ENCODE measurements at regions not wholly inside any gene's neighbourhood (a gene's known extent, or its start where the extent isn't known, plus 50 kb on each side); places are given as distances from the start of the nearest gene placed in this dataset.

- no peak overlapping the region for H3K4me3 ChIP-seq (ENCODE audit: low read length)
- no peak overlapping the region for H2AFZ ChIP-seq (ENCODE audit: low read depth, low read length)
- H3K36me3 ChIP-seq (ENCODE audit: insufficient read depth, low read length): no peaks in the 10 kb centered on the region
- H3K4me1 ChIP-seq (ENCODE audit: insufficient read depth, low read length): peaks cover 6% of the 10 kb centered on the region
- H3K27me3 ChIP-seq (ENCODE audit: insufficient read depth, low read length): no peaks in the 10 kb centered on the region
- no peaks in the 10 kb centered on the region for H3K9me3 ChIP-seq (ENCODE audit: low read length)
Measured at GRCh38 chr4:181958446-181958845, 284.8 kb upstream of the TENM3 start.

DNA sequence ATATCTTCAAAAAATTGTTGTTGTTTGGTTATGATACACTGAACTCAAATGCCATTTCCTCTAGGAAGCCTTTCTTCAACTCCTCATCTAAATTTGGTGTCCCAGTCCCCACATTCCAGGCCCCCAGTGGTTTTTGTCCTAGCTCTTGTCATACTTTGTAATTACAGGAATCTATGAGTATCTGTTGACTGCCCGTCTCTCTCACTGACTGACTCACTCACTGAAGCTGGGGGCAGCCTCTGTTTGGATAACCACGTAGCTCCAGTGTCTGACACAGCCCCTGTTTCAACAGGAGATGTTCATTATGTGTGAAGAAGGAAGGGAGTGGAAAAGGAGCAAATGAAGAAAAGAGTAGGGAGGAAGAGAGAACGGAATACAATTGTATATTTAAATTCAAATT lies 284.1 kb upstream of the TENM3 start:
- Histone ChIP-seq H3K9me3 (ENCODE audit: low read length) (no peaks in the 10 kb centered on the region), H3K4me3 (ENCODE audit: low read length) (no peak overlapping the region), H3K36me3 (ENCODE audit: insufficient read depth, low read length) (no peaks in the 10 kb centered on the region), H3K27me3 (ENCODE audit: insufficient read depth, low read length) (no peaks in the 10 kb centered on the region), H3K4me1 (ENCODE audit: insufficient read depth, low read length) (peaks cover 6% of the 10 kb centered on the region), H2AFZ (ENCODE audit: low read depth, low read length) (no peak overlapping the region)

GRCh38 chr4:181960384-181960783 lies 282.8 kb upstream of the TENM3 start:
- Histone ChIP-seq H3K36me3 (ENCODE audit: insufficient read depth, low read length) (no peaks in the 10 kb centered on the region), H2AFZ (ENCODE audit: low read depth, low read length) (no peak overlapping the region), H3K4me1 (ENCODE audit: insufficient read depth, low read length) (peaks cover 6% of the 10 kb centered on the region), H3K27me3 (ENCODE audit: insufficient read depth, low read length) (no peaks in the 10 kb centered on the region), H3K9me3 (ENCODE audit: low read length) (no peaks in the 10 kb centered on the region), H3K4me3 (ENCODE audit: low read length) (no peak overlapping the region)

DNA sequence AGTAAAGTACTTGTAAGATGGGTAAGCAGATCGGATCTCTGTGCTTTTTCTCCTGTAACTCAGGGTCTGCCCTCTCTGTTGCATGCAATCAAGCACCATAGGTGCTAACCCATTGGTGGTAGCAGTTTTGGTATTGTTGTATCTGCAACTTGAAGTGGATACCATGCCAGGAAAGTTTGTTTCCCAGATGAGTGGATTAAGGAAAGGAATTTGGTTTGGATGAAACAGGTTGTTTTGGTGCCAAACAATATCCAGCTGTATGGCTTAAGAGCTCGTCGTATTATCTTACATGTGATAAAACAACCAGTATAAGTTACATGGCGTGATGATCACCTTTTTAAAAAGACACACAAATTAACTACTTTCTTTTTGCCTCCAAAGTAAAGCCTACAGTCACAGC lies 280.9 kb upstream of the TENM3 start:
- H3K36me3 ChIP-seq (ENCODE audit: insufficient read depth, low read length): no peaks in the 10 kb centered on the region
- H3K27me3 ChIP-seq (ENCODE audit: insufficient read depth, low read length): no peaks in the 10 kb centered on the region
- no peak overlapping the region for H3K4me3 ChIP-seq (ENCODE audit: low read length)
- peaks cover 6% of the 10 kb centered on the region for H3K4me1 ChIP-seq (ENCODE audit: insufficient read depth, low read length)
- no peaks in the 10 kb centered on the region for H3K9me3 ChIP-seq (ENCODE audit: low read length)
- H2AFZ ChIP-seq (ENCODE audit: low read depth, low read length): no peak overlapping the region

DNA sequence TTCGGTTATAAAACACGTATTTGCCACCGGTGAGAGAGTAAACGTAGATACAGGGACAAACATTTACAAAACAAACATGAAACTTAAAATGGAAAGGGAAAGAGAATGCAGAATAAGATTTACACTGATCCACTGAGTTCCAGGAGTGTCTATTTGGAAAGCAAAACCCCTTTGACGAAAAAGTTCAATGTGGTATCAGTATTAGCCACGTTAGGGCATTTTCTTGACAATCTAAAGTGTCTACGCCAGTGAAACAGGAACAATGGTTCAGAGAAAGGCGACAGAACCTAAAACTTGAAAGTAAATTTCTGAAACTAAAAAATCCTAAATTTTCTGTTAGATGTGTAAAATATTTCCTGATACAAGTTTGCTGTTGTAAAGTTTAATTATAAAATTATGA lies 278.5 kb upstream of the TENM3 start:
- H2AFZ ChIP-seq (ENCODE audit: low read depth, low read length): no peak overlapping the region
- H3K4me3 ChIP-seq (ENCODE audit: low read length): no peak overlapping the region
- H3K36me3 ChIP-seq (ENCODE audit: insufficient read depth, low read length): no peaks in the 10 kb centered on the region
- H3K9me3 ChIP-seq (ENCODE audit: low read length): no peaks in the 10 kb centered on the region
- H3K27me3 ChIP-seq (ENCODE audit: insufficient read depth, low read length): no peaks in the 10 kb centered on the region
- no peaks in the 10 kb centered on the region for H3K4me1 ChIP-seq (ENCODE audit: insufficient read depth, low read length)

DNA sequence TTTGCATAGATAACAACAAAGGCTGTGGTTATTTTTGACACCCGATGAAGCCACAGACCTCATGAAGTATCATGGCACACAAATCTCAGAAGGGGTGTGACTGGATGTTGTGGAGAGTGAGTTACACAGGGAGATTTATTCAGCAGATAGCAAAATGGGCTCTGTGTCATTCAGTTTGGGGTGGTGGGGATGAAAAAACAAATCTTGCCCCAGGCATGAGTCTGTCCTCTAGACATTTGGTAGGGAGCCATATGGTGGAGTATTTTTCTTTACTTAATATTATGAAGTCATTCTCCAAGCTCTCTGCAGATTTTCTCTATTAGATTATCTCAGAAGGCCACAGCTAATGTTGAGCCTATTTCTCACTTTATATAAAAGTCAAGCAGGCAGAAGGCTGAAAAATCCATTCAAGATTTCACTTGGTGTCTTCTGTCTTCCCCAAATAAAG lies 277.1 kb upstream of the TENM3 start:
- Histone ChIP-seq H2AFZ (ENCODE audit: low read depth, low read length) (no peak overlapping the region), H3K9me3 (ENCODE audit: low read length) (no peaks in the 10 kb centered on the region), H3K4me1 (ENCODE audit: insufficient read depth, low read length) (no peaks in the 10 kb centered on the region), H3K36me3 (ENCODE audit: insufficient read depth, low read length) (no peaks in the 10 kb centered on the region), H3K4me3 (ENCODE audit: low read length) (no peak overlapping the region), H3K27me3 (ENCODE audit: insufficient read depth, low read length) (no peaks in the 10 kb centered on the region)

DNA sequence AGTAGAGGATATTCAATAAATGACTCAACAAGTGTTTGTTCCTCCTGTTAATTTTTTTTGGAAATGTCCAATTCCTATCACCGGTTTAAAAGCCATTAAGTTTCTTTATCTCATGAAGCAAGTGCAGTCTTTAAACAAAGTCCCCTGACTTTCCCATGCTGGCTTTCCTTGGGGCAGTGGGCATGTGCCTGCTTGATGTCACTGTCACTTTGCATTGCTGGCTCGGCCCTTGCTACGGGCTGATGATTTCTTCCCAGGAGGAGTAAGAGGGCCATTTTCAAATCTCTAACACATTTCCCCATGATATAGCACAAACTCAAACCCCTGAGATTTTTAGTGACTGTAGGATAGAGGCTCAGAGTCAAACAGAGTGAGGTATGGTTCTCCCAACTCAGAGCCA lies 275.8 kb upstream of the TENM3 start:
- no peaks in the 10 kb centered on the region for H3K27me3 ChIP-seq (ENCODE audit: insufficient read depth, low read length)
- H3K9me3 ChIP-seq (ENCODE audit: low read length): no peaks in the 10 kb centered on the region
- no peak overlapping the region for H2AFZ ChIP-seq (ENCODE audit: low read depth, low read length)
- H3K4me1 ChIP-seq (ENCODE audit: insufficient read depth, low read length): no peaks in the 10 kb centered on the region
- H3K36me3 ChIP-seq (ENCODE audit: insufficient read depth, low read length): no peaks in the 10 kb centered on the region
- H3K4me3 ChIP-seq (ENCODE audit: low read length): no peak overlapping the region

DNA sequence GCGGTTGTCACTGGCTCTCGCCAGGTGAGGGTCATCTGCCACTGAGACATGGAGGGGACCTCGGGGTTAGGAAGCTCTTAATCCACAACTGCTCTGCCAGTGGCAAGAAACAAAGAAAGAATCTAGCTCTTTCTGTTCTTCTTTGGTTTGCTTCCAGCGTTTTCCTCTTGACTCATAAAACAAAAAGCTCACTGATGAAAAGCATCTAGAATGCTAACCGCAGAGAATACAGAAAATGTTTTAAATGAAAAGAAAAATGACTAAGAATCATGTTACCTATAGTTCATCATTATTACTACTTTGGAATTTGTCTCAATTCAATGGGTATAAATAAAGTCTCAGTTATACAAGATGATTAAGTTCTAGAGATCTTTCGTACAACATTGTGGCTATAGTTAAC lies 274.8 kb upstream of the TENM3 start:
- Histone ChIP-seq H3K4me3 (ENCODE audit: low read length) (no peak overlapping the region), H3K27me3 (ENCODE audit: insufficient read depth, low read length) (no peaks in the 10 kb centered on the region), H3K4me1 (ENCODE audit: insufficient read depth, low read length) (no peaks in the 10 kb centered on the region), H3K36me3 (ENCODE audit: insufficient read depth, low read length) (no peaks in the 10 kb centered on the region), H3K9me3 (ENCODE audit: low read length) (no peaks in the 10 kb centered on the region), H2AFZ (ENCODE audit: low read depth, low read length) (no peak overlapping the region)

GRCh38 chr4:181969151-181969550 lies 274.1 kb upstream of the TENM3 start:
- Histone ChIP-seq H3K9me3 (ENCODE audit: low read length) (no peaks in the 10 kb centered on the region), H3K4me3 (ENCODE audit: low read length) (no peak overlapping the region), H3K4me1 (ENCODE audit: insufficient read depth, low read length) (no peaks in the 10 kb centered on the region), H3K27me3 (ENCODE audit: insufficient read depth, low read length) (no peaks in the 10 kb centered on the region), H2AFZ (ENCODE audit: low read depth, low read length) (no peak overlapping the region), H3K36me3 (ENCODE audit: insufficient read depth, low read length) (no peaks in the 10 kb centered on the region)

GRCh38 chr4:181970366-181970765 lies 272.8 kb upstream of the TENM3 start:
- Histone ChIP-seq H3K4me1 (ENCODE audit: insufficient read depth, low read length) (no peaks in the 10 kb centered on the region), H3K9me3 (ENCODE audit: low read length) (peaks cover under 1% of the 10 kb centered on the region), H3K36me3 (ENCODE audit: insufficient read depth, low read length) (no peaks in the 10 kb centered on the region), H2AFZ (ENCODE audit: low read depth, low read length) (no peak overlapping the region), H3K27me3 (ENCODE audit: insufficient read depth, low read length) (no peaks in the 10 kb centered on the region), H3K4me3 (ENCODE audit: low read length) (no peak overlapping the region)

DNA sequence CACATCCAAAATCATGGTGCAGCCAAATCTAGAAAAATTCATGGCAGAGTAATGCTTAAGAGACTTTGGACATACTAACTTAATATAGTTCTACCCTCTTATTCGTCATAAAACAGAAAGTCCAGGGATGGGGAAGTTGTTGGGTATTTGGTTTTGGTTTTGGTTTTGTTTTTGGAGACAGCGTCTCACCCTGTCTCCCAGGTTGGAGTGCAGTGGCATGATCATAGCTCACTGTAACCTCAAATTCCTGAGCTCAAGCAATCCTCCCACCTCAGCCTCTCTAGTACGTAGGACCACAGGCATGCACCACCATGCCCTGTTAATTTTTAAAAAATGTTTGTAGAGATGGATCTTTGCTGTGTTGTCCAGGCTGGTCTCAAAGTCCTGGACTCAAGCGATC lies 271.8 kb upstream of the TENM3 start:
- Histone ChIP-seq H3K27me3 (ENCODE audit: insufficient read depth, low read length) (no peaks in the 10 kb centered on the region), H3K36me3 (ENCODE audit: insufficient read depth, low read length) (no peaks in the 10 kb centered on the region), H3K4me1 (ENCODE audit: insufficient read depth, low read length) (no peaks in the 10 kb centered on the region), H3K4me3 (ENCODE audit: low read length) (no peak overlapping the region), H2AFZ (ENCODE audit: low read depth, low read length) (no peak overlapping the region), H3K9me3 (ENCODE audit: low read length) (peaks cover 2% of the 10 kb centered on the region)

- H3K4me3 ChIP-seq (ENCODE audit: low read length): no peak overlapping the region
- H3K36me3 ChIP-seq (ENCODE audit: insufficient read depth, low read length): no peaks in the 10 kb centered on the region
- H3K4me1 ChIP-seq (ENCODE audit: insufficient read depth, low read length): no peaks in the 10 kb centered on the region
- no peaks in the 10 kb centered on the region for H3K27me3 ChIP-seq (ENCODE audit: insufficient read depth, low read length)
- no peak overlapping the region for H2AFZ ChIP-seq (ENCODE audit: low read depth, low read length)
- H3K9me3 ChIP-seq (ENCODE audit: low read length): peaks cover 2% of the 10 kb centered on the region
Measured at GRCh38 chr4:181971973-181972372, 271.2 kb upstream of the TENM3 start.

DNA sequence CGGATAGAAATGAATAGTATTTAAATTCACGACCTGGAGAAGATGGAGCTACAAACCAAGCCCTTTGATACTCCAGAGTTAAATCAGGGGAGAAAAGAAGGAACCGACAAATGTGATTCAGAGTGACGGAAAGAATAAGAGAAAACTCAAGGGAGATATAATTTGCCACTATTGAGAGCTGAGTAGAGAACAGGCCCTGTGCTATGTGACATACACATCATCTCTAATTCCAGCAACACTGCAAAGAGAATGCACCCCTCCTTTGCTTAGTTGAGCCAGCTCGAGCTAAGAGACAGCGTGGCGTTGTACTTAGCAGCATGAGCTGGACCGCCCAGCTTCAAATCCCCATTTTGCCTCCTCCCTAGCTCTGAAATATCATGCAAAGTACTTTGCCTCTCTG lies 266.4 kb upstream of the TENM3 start:
- H3K4me1 ChIP-seq (ENCODE audit: insufficient read depth, low read length): no peaks in the 10 kb centered on the region
- no peaks in the 10 kb centered on the region for H3K27me3 ChIP-seq (ENCODE audit: insufficient read depth, low read length)
- no peak overlapping the region for H2AFZ ChIP-seq (ENCODE audit: low read depth, low read length)
- peaks cover 2% of the 10 kb centered on the region for H3K9me3 ChIP-seq (ENCODE audit: low read length)
- no peak overlapping the region for H3K4me3 ChIP-seq (ENCODE audit: low read length)
- no peaks in the 10 kb centered on the region for H3K36me3 ChIP-seq (ENCODE audit: insufficient read depth, low read length)

- Histone ChIP-seq H2AFZ (ENCODE audit: low read depth, low read length) (no peak overlapping the region), H3K36me3 (ENCODE audit: insufficient read depth, low read length) (no peaks in the 10 kb centered on the region), H3K4me1 (ENCODE audit: insufficient read depth, low read length) (no peaks in the 10 kb centered on the region), H3K27me3 (ENCODE audit: insufficient read depth, low read length) (no peaks in the 10 kb centered on the region), H3K9me3 (ENCODE audit: low read length) (no peaks in the 10 kb centered on the region), H3K4me3 (ENCODE audit: low read length) (no peak overlapping the region)
Measured at GRCh38 chr4:181982437-181982836, 260.8 kb upstream of the TENM3 start.

Measured in neuron (in vitro differentiated cells).